ENCODE measurements at regions not wholly inside any gene's neighbourhood (a gene's known extent, or its start where the extent isn't known, plus 50 kb on each side); places are given as distances from the start of the nearest gene placed in this dataset.

GRCh38 chr5:1704266-1704665 is 95.4 kb downstream of the MRPL36 start:
- Mint-ChIP-seq H3K4me3 (no peak overlapping the region), H3K27me3 (peaks cover 63% of the 10 kb centered on the region), H3K27ac (no peak overlapping the region), H3K9me3 (no peaks in the 10 kb centered on the region), H3K36me3 (ENCODE audit: low read depth) (no peaks in the 10 kb centered on the region), H3K4me1 (ENCODE audit: low read depth) (peaks cover 13% of the 10 kb centered on the region)
- no peak for DNase-seq

DNA sequence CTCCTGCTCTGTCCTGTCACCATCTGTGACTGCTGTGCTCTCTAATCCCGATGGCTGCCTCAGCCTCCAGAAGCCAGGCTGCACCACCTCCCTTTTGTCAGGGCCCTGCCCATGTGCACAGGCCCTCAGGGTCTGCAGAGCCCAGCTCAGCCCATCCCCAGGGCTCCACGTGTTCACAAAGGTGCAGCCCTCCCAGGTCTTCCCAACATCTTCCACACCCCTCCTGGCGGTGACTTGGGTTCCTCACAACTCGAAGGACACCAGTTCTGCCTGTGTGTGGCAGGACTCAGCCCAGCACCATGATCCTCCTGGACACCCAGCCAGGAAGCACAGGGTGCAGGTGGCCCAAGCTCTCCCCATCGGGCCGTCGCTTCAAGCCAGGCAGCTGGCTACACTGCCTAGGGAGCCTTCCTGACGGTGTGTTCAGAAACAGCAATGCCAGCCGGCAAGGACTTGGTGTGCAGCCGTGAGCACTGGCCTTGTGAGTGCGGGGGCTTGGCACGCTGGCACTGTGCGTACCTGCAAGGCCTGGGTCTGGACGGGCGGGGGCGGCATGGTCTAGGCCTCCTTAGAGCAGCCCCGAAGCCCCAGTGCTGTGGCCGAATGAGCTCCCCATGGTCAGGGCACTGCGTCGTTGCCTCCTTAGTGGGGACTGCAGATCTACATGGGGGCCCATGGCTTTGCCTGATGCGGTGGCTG is 96.1 kb downstream of the MRPL36 start:
- Mint-ChIP-seq H3K36me3 (ENCODE audit: low read depth) (no peaks in the 10 kb centered on the region), H3K4me1 (ENCODE audit: low read depth) (peaks cover 17% of the 10 kb centered on the region), H3K27ac (no peak overlapping the region), H3K9me3 (no peaks in the 10 kb centered on the region), H3K4me3 (no peak overlapping the region), H3K27me3 (peaks cover 57% of the 10 kb centered on the region)
- DNase-seq: no peak

GRCh38 chr5:1702318-1702717 is 97.3 kb downstream of the MRPL36 start:
- H3K4me3 Mint-ChIP-seq: no peak overlapping the region
- H3K27ac Mint-ChIP-seq: no peak overlapping the region
- H3K4me1 Mint-ChIP-seq (ENCODE audit: low read depth): peaks cover 24% of the 10 kb centered on the region
- no peaks in the 10 kb centered on the region for H3K9me3 Mint-ChIP-seq
- H3K27me3 Mint-ChIP-seq: peaks cover 46% of the 10 kb centered on the region
- no peaks in the 10 kb centered on the region for H3K36me3 Mint-ChIP-seq (ENCODE audit: low read depth)
- DNase-seq: no peak

- H3K36me3 Mint-ChIP-seq (ENCODE audit: low read depth): no peaks in the 10 kb centered on the region
- H3K4me3 Mint-ChIP-seq: no peak overlapping the region
- H3K4me1 Mint-ChIP-seq (ENCODE audit: low read depth): peaks cover 24% of the 10 kb centered on the region
- H3K9me3 Mint-ChIP-seq: no peaks in the 10 kb centered on the region
- H3K27ac Mint-ChIP-seq: no peak overlapping the region
- H3K27me3 Mint-ChIP-seq: peaks cover 46% of the 10 kb centered on the region
- DNase-seq: no peak
Observed at GRCh38 chr5:1701884-1702283, 97.8 kb downstream of the MRPL36 start.

DNA sequence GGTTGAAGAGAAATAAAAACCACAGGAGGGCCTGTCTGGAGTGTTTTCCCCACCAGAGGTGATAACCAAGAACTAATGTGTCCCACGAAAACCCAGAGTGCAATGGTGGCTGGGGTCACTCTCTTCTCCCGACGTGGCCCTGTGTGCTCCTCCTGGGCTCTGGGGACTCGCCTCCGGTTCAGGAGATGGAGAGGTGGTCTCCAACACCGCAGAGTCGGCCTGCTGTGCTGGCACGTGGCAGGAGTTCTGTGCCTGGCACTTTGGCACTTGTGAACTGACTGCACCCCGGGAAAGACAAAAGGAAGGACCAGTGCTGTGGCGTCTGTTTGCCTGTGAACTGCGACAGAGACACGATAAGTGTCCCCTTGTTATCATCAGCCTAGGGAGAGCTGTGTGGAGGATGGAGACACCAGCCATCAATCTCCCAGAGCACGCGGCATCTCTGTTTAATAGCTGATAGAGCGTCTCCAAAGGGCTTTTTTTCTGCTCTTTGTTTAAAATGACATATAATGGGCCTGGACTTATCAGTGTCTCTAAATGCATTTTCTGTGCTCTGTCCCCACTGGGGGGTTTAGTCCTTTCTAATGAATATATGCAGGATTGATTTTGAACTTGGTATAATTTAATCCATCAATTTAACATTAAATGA is 98.3 kb downstream of the MRPL36 start:
- Mint-ChIP-seq H3K4me1 (ENCODE audit: low read depth) (peaks cover 22% of the 10 kb centered on the region), H3K27ac (no peak overlapping the region), H3K27me3 (peaks cover 48% of the 10 kb centered on the region), H3K9me3 (no peaks in the 10 kb centered on the region), H3K4me3 (no peak overlapping the region), H3K36me3 (ENCODE audit: low read depth) (no peaks in the 10 kb centered on the region)
- DNase-seq: no peak

GRCh38 chr5:1699394-1699793 is 100.2 kb downstream of the MRPL36 start:
- Mint-ChIP-seq H3K9me3 (no peaks in the 10 kb centered on the region), H3K36me3 (ENCODE audit: low read depth) (no peaks in the 10 kb centered on the region), H3K27ac (no peak overlapping the region), H3K4me1 (ENCODE audit: low read depth) (peaks cover 21% of the 10 kb centered on the region), H3K27me3 (peaks cover 44% of the 10 kb centered on the region), H3K4me3 (no peak overlapping the region)
- no peak for DNase-seq

DNA sequence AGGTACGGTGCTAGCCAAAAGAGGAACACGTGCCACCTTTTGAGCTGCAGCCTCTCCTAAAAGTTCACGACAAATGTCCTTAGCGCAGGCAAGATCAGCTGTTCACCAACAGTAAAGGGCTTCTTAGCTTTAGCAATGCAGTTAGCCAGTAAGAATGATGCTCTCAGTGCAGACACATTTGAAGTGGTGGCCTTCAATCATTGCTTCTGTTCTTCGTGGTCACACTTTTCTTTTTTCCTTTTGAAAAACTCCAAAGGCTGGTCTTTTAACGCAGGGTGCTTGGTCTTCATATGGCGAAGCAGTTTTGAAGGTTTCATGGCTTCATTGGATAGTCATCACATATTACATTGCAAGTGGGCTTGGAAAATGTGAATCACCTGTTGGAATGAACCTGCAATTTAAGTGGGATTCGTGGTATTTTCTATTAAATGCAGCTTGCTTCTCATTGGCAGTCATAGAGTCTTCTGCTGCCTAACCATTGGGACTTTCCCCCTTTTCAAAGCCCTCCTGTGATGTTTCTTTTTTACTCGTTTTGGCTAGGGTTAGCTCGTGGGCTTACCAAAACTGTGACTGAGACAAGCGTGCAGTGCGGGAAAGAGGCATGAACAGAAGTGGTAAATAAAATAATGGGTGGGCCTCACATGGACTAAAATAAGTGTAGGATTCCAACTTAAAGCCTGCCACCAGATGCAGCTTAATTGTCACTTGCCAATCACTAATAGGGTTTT is 100.9 kb downstream of the MRPL36 start:
- Mint-ChIP-seq H3K36me3 (ENCODE audit: low read depth) (no peaks in the 10 kb centered on the region), H3K9me3 (no peaks in the 10 kb centered on the region), H3K4me1 (ENCODE audit: low read depth) (peaks cover 21% of the 10 kb centered on the region), H3K27me3 (peaks cover 42% of the 10 kb centered on the region), H3K4me3 (no peak overlapping the region), H3K27ac (no peak overlapping the region)
- DNase-seq: no peak

DNA sequence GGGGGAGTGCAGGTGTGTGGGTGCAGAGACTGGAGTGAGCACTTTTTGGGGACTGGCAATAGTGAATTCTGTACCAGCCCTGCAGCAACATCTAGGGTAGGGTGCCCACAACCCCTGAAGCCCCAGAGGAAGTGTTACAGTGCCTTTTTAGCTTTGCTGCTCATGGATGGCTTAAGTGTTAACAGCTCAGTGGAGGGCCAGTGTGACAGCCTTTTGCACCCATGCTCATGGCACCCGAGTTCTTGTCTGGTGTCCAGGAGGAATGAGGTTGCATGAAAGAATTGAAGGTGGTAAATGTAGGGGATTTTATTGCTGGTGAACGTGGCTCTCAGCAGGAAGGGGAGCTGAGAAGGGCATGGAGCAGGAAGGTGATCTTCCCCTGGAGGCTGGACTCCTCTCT is 107.3 kb downstream of the MRPL36 start:
- no peak overlapping the region for H3K27ac Mint-ChIP-seq
- no peak overlapping the region for H3K4me3 Mint-ChIP-seq
- H3K36me3 Mint-ChIP-seq (ENCODE audit: low read depth): no peaks in the 10 kb centered on the region
- peaks cover 20% of the 10 kb centered on the region for H3K27me3 Mint-ChIP-seq
- no peaks in the 10 kb centered on the region for H3K9me3 Mint-ChIP-seq
- no peak for DNase-seq
- no peaks in the 10 kb centered on the region for H3K4me1 Mint-ChIP-seq (ENCODE audit: low read depth)

GRCh38 chr5:1687301-1687970 is 112.2 kb downstream of the MRPL36 start:
- no peak for DNase-seq
- Mint-ChIP-seq H3K36me3 (ENCODE audit: low read depth) (no peaks in the 10 kb centered on the region), H3K9me3 (no peaks in the 10 kb centered on the region), H3K27me3 (peaks cover 19% of the 10 kb centered on the region), H3K27ac (no peak overlapping the region), H3K4me1 (ENCODE audit: low read depth) (no peaks in the 10 kb centered on the region), H3K4me3 (no peak overlapping the region)

DNA sequence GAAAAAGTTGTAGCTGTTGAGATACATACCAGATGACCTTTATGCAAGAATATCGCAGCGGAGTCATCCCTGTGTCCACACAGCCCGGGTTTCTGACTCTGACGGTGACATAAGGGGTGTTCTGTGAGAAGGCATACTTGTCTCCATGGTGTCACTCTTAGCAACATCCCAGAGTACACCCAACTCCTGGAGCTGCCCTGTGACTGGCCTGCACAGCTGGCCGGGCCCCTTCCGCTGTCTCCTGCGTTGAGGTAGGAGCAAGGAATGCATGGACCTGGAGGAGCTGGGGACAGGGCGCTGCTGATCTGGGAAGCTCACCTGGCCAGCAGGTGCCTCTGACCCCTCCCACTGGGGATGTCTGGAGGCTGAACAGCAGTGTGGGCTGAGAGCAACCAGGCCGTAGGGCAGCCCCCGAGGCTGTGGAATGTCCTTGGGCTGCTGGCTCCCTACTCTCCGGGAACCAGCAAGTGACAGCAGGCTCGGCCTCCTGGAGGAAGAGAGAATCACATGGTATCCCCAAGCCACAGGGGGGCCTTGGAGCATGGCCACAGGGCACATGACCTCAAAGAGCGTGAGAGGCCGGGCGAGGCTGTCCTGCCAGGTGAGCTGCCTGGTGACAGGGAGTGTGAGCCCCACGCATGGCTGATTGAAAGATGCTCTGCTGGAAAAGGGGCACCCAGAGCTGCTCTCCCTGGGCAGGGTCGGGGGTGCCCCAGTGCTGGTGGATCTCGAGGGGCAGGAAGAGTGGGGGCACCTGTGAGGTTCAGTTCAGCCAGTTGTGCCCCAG is 113.4 kb downstream of the MRPL36 start:
- H3K27me3 Mint-ChIP-seq: peaks cover 28% of the 10 kb centered on the region
- DNase-seq: no peak
- no peaks in the 10 kb centered on the region for H3K4me1 Mint-ChIP-seq (ENCODE audit: low read depth)
- H3K27ac Mint-ChIP-seq: no peak overlapping the region
- no peaks in the 10 kb centered on the region for H3K9me3 Mint-ChIP-seq
- H3K4me3 Mint-ChIP-seq: no peak overlapping the region
- no peaks in the 10 kb centered on the region for H3K36me3 Mint-ChIP-seq (ENCODE audit: low read depth)

- no peak overlapping the region for H3K4me3 Mint-ChIP-seq
- H3K4me1 Mint-ChIP-seq (ENCODE audit: low read depth): no peaks in the 10 kb centered on the region
- peaks cover 2% of the 10 kb centered on the region for H3K9me3 Mint-ChIP-seq
- no peak overlapping the region for H3K27ac Mint-ChIP-seq
- no peaks in the 10 kb centered on the region for H3K36me3 Mint-ChIP-seq (ENCODE audit: low read depth)
- peaks cover 38% of the 10 kb centered on the region for H3K27me3 Mint-ChIP-seq
- no peak for DNase-seq
Observed at GRCh38 chr5:1685066-1685465, 114.6 kb downstream of the MRPL36 start.

GRCh38 chr5:1681955-1682354 is 117.7 kb downstream of the MRPL36 start:
- no peak overlapping the region for H3K27ac Mint-ChIP-seq
- no peak overlapping the region for H3K4me3 Mint-ChIP-seq
- H3K9me3 Mint-ChIP-seq: peaks cover 16% of the 10 kb centered on the region
- no peaks in the 10 kb centered on the region for H3K4me1 Mint-ChIP-seq (ENCODE audit: low read depth)
- no peak for DNase-seq
- no peaks in the 10 kb centered on the region for H3K36me3 Mint-ChIP-seq (ENCODE audit: low read depth)
- H3K27me3 Mint-ChIP-seq: peaks cover 54% of the 10 kb centered on the region

- Mint-ChIP-seq H3K4me3 (no peak overlapping the region), H3K27me3 (peaks cover 60% of the 10 kb centered on the region), H3K9me3 (peaks cover 1% of the 10 kb centered on the region), H3K4me1 (ENCODE audit: low read depth) (peaks cover 12% of the 10 kb centered on the region), H3K27ac (no peak overlapping the region), H3K36me3 (ENCODE audit: low read depth) (no peaks in the 10 kb centered on the region)
- no peak for DNase-seq
Observed at GRCh38 chr5:1673042-1673677, 126.5 kb downstream of the MRPL36 start.

DNA sequence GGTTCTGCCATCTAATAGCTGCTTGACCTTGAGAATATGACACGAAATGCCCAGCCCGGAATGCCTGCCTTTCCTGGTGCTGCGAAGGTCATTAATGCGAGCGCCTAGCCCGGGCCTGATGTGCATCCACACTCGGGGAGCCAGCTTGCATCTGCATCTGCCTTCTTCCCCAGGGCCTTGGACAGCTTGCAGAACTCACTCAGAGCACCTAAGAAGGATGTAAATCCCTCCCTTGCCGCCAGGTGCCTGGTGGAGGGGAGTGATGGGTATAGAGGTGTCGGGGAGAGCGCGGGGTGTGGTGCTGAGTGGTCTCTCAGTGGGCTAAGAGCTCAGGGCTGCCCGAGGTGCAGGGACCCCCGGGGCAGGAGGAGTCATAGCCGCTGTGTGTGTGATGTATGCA is 127.2 kb downstream of the MRPL36 start:
- Mint-ChIP-seq H3K4me1 (ENCODE audit: low read depth) (peaks cover 14% of the 10 kb centered on the region), H3K27me3 (peaks cover 61% of the 10 kb centered on the region), H3K9me3 (no peaks in the 10 kb centered on the region), H3K4me3 (no peak overlapping the region), H3K36me3 (ENCODE audit: low read depth) (no peaks in the 10 kb centered on the region), H3K27ac (no peak overlapping the region)
- no peak for DNase-seq
